ENCODE measurements at regions not wholly inside any gene's neighbourhood (a gene's known extent, or its start where the extent isn't known, plus 50 kb on each side); places are given as distances from the start of the nearest gene placed in this dataset.

GRCh38 chr16:51919736-51920135, 627.2 kb downstream of the TOX3 start:
- CTCF ChIA-PET: no interaction called here
- H3K36me3 ChIP-seq (ENCODE audit: control insufficient read depth in 2 of 2, extremely low read depth in 1 of 2, insufficient read depth in 2 of 2, low read length in 2 of 2): no peaks in the 10 kb centered on the region
- no peak overlapping the region for H3K9ac ChIP-seq (replicated peaks; ENCODE audit: extremely low read depth, insufficient read depth, low read length)
- H3K79me2 ChIP-seq (ENCODE audit: control insufficient read depth, insufficient read depth, low read length): no peaks in the 10 kb centered on the region
- intact Hi-C loops (cut with micrococcal nuclease) (no loop called here), dilution Hi-C loops (cut with MboI; ENCODE audit: extremely low pct_ligation_motif_present, low sequenced_read_pairs) (no loop called here)
- DNase-seq (ENCODE audit: low read depth, low spot score) (no peak), FAIRE-seq (no peak)
- no peaks in the 10 kb centered on the region for H4K20me1 ChIP-seq (replicated peaks; ENCODE audit: control insufficient read depth, extremely low read depth, insufficient read depth, low read length)
- no peaks in the 10 kb centered on the region for H3K4me1 ChIP-seq (ENCODE audit: control insufficient read depth, extremely low read depth, insufficient read depth, low read length)
- no peak overlapping the region for H2AFZ ChIP-seq (ENCODE audit: low read depth, low read length)
- H3K9me1 ChIP-seq (replicated peaks; ENCODE audit: control insufficient read depth, extremely low read depth, insufficient read depth, low read length): no peaks in the 10 kb centered on the region
- POLR2A ChIA-PET: no interaction called here
- peaks cover 6% of the 10 kb centered on the region for H3K9me3 ChIP-seq (replicated peaks; ENCODE audit: control insufficient read depth, insufficient read depth, low read length)
- TF ChIP-seq POLR2A (IDR thresholded peaks at IDR 0.05; ENCODE audit: low read depth, low read length): no peak
- TF ChIP-seq EZH2 (IDR thresholded peaks at IDR 0.05; ENCODE audit: borderline replicate concordance, low read depth, low read length, severe bottlenecking): no peak
- no peak for TF ChIP-seq JUN (IDR thresholded peaks at IDR 0.05; ENCODE audit: borderline replicate concordance, insufficient read depth, insufficient read length, low read depth)
- TF ChIP-seq GATA2 (IDR thresholded peaks at IDR 0.05; ENCODE audit: insufficient read depth, insufficient read length, low read depth, low read length): no peak
- TF ChIP-seq MAX (IDR thresholded peaks at IDR 0.05; ENCODE audit: insufficient read depth, insufficient read length): no peak
- no peak for TF ChIP-seq POLR2AphosphoS5 (IDR thresholded peaks at IDR 0.05; ENCODE audit: insufficient read depth, low read depth, low read length)
- no peak for TF ChIP-seq FOS (IDR thresholded peaks at IDR 0.05; ENCODE audit: borderline replicate concordance, insufficient read depth, low read length)
- no peak for TF ChIP-seq MYC (IDR thresholded peaks at IDR 0.05; ENCODE audit: low read depth, low read length)
- TF ChIP-seq CTCF (IDR thresholded peaks at IDR 0.05; ENCODE audit: extremely low read depth in 1 of 2, insufficient read depth in 1 of 2, low read depth in 1 of 2, low read length in 2 of 2): no peak
- H3K27ac ChIP-seq (ENCODE audit: insufficient read depth, low read depth, low read length): no peak overlapping the region
- BruUV-seq (replicated peaks): no TSS peak
- H3K4me3 ChIP-seq (replicated peaks in 1 of 3; ENCODE audit: insufficient read depth in 1 of 3, low read depth in 1 of 3, low read length in 3 of 3): no peak overlapping the region
- no peak overlapping the region for H3K4me2 ChIP-seq (ENCODE audit: insufficient read depth, low read length)
- H3K27me3 ChIP-seq (ENCODE audit: control insufficient read depth in 2 of 2, insufficient read depth in 2 of 2, low read length in 2 of 2): no peaks in the 10 kb centered on the region

Measured in endothelial cell of umbilical vein (primary cell).